ENCODE measurements at regions not wholly inside any gene's neighbourhood (a gene's known extent, or its start where the extent isn't known, plus 50 kb on each side); places are given as distances from the start of the nearest gene placed in this dataset.

GRCh38 chr6:4518506-4518905, 257.7 kb upstream of the CDYL start:
- Histone ChIP-seq H3K4me3 (ENCODE audit: low read depth, low read length, poor library complexity, severe bottlenecking) (no peak overlapping the region), H4K20me1 (ENCODE audit: insufficient read depth, low read length) (no peaks in the 10 kb centered on the region), H3K9me2 (ENCODE audit: low read depth, low read length) (no peaks in the 10 kb centered on the region), H3K4me2 (ENCODE audit: low read length) (no peak overlapping the region), H3K9me3 (ENCODE audit: low read length) (no peaks in the 10 kb centered on the region), H3K4me1 (ENCODE audit: insufficient read depth, low read length, severe bottlenecking) (no peaks in the 10 kb centered on the region), H3K27ac (ENCODE audit: low read depth, low read length, poor library complexity, severe bottlenecking) (no peak overlapping the region), H3F3A (ENCODE audit: insufficient read depth, low read length) (no peaks in the 10 kb centered on the region), H2AFZ (ENCODE audit: low read length) (no peak overlapping the region), H3K9ac (ENCODE audit: low read length) (no peak overlapping the region), H3K36me3 (ENCODE audit: insufficient read depth, low read length) (no peaks in the 10 kb centered on the region), H3K27me3 (ENCODE audit: insufficient read depth, low read length) (0 out of 2 replicates have a peak, but pooled peaks cover under 1% of the 10 kb centered on the region), H3K79me2 (ENCODE audit: insufficient read depth, low read length) (no peaks in the 10 kb centered on the region)
- no peak for TF ChIP-seq EZH2 (IDR thresholded peaks at IDR 0.05; ENCODE audit: borderline replicate concordance, low read length)
- no peak for TF ChIP-seq CTCF (IDR thresholded peaks at IDR 0.05; ENCODE audit: low read length)

- no peak overlapping the region for H3K4me3 ChIP-seq (ENCODE audit: low read depth, low read length, poor library complexity, severe bottlenecking)
- H3K27ac ChIP-seq (ENCODE audit: low read depth, low read length, poor library complexity, severe bottlenecking): no peak overlapping the region
- TF ChIP-seq CTCF (IDR thresholded peaks at IDR 0.05; ENCODE audit: low read length): no peak
- no peak overlapping the region for H2AFZ ChIP-seq (ENCODE audit: low read length)
- no peaks in the 10 kb centered on the region for H3K9me2 ChIP-seq (ENCODE audit: low read depth, low read length)
- H3K4me1 ChIP-seq (ENCODE audit: insufficient read depth, low read length, severe bottlenecking): no peaks in the 10 kb centered on the region
- no peaks in the 10 kb centered on the region for H3K79me2 ChIP-seq (ENCODE audit: insufficient read depth, low read length)
- no peaks in the 10 kb centered on the region for H4K20me1 ChIP-seq (ENCODE audit: insufficient read depth, low read length)
- no peaks in the 10 kb centered on the region for H3F3A ChIP-seq (ENCODE audit: insufficient read depth, low read length)
- H3K4me2 ChIP-seq (ENCODE audit: low read length): no peak overlapping the region
- H3K9me3 ChIP-seq (ENCODE audit: low read length): no peaks in the 10 kb centered on the region
- H3K36me3 ChIP-seq (ENCODE audit: insufficient read depth, low read length): no peaks in the 10 kb centered on the region
- H3K27me3 ChIP-seq (ENCODE audit: insufficient read depth, low read length): peaks cover 7% of the 10 kb centered on the region; the same call in 1 of the 2 replicates
- H3K9ac ChIP-seq (ENCODE audit: low read length): no peak overlapping the region
These were observed 260.0 kb upstream of the CDYL start for GRCh38 chr6:4516206-4516605.

DNA sequence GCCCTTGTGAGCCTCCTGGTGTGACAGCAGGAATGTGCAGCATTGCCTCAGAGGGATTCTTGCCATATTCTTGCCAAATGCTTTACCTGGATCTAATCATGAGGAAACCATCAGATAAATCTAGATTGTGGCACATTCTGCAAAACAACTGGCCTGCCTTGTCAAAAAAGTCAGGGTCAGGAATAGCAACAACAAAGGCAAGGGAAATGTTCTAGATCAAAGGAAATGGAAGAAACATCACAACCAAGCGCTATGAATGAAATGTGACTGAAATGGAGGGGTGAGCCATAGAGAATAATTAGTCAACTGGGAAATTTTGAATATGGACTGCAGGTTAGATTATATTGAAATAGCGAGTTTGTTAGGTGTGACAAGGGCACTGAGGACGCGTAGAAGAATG, 262.6 kb upstream of the CDYL start:
- Histone ChIP-seq H3K9me3 (ENCODE audit: low read length) (no peaks in the 10 kb centered on the region), H3K27ac (ENCODE audit: low read depth, low read length, poor library complexity, severe bottlenecking) (no peak overlapping the region)

More for the DNA sequence above, 262.6 kb upstream of the CDYL start:
- TF ChIP-seq CTCF (IDR thresholded peaks at IDR 0.05; ENCODE audit: low read length): no peak
- no peaks in the 10 kb centered on the region for H3K9me2 ChIP-seq (ENCODE audit: low read depth, low read length)
- no peaks in the 10 kb centered on the region for H3F3A ChIP-seq (ENCODE audit: insufficient read depth, low read length)
- no peaks in the 10 kb centered on the region for H3K36me3 ChIP-seq (ENCODE audit: insufficient read depth, low read length)
- H3K79me2 ChIP-seq (ENCODE audit: insufficient read depth, low read length): no peaks in the 10 kb centered on the region
- H4K20me1 ChIP-seq (ENCODE audit: insufficient read depth, low read length): no peaks in the 10 kb centered on the region
- no peak overlapping the region for H2AFZ ChIP-seq (ENCODE audit: low read length)
- H3K4me3 ChIP-seq (ENCODE audit: low read depth, low read length, poor library complexity, severe bottlenecking): no peak overlapping the region
- H3K4me1 ChIP-seq (ENCODE audit: insufficient read depth, low read length, severe bottlenecking): no peaks in the 10 kb centered on the region
- no peak overlapping the region for H3K9ac ChIP-seq (ENCODE audit: low read length)
- H3K4me2 ChIP-seq (ENCODE audit: low read length): no peak overlapping the region
- peaks cover 7% of the 10 kb centered on the region; the same call in 1 of the 2 replicates for H3K27me3 ChIP-seq (ENCODE audit: insufficient read depth, low read length)

Data from OCI-LY1 (cell line).